GM12872 (cell line): ENCODE measurements at regions not wholly inside any gene's neighbourhood (a gene's known extent, or its start where the extent isn't known, plus 50 kb on each side); places are given as distances from the start of the nearest gene placed in this dataset.

Source experiments
- TF ChIP-seq, protein P1 (sequence below): IDR thresholded peaks from 3 replicates; pipeline ENCODE4 v1.5.1; 2011; ENCODE audit warnings: low read depth, mild to moderate bottlenecking, low read length, moderate library complexity; ENCODE audit not compliant: insufficient read depth

DNA sequence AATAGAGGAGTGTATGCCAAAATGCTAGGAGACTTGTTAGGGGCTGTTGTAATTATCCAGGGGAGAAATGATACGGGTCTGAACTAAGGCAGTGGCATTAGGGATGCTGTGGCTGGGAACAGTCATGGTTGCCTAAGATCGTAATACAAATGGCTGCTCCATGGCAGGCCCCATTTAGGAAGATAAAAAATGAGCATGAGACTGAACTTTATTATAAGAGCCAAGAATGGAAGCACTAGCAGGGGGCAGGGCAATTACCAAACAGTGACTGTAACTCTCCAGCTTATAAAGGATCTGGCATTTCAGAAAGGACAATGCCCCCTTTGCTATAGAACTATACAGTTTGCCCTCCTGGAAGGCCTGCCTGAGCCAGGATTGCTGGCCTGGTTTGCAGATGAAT lies 503.3 kb upstream of the CDH5 start:
- TF ChIP-seq, protein P1, sequence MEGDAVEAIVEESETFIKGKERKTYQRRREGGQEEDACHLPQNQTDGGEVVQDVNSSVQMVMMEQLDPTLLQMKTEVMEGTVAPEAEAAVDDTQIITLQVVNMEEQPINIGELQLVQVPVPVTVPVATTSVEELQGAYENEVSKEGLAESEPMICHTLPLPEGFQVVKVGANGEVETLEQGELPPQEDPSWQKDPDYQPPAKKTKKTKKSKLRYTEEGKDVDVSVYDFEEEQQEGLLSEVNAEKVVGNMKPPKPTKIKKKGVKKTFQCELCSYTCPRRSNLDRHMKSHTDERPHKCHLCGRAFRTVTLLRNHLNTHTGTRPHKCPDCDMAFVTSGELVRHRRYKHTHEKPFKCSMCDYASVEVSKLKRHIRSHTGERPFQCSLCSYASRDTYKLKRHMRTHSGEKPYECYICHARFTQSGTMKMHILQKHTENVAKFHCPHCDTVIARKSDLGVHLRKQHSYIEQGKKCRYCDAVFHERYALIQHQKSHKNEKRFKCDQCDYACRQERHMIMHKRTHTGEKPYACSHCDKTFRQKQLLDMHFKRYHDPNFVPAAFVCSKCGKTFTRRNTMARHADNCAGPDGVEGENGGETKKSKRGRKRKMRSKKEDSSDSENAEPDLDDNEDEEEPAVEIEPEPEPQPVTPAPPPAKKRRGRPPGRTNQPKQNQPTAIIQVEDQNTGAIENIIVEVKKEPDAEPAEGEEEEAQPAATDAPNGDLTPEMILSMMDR: no peak

DNA sequence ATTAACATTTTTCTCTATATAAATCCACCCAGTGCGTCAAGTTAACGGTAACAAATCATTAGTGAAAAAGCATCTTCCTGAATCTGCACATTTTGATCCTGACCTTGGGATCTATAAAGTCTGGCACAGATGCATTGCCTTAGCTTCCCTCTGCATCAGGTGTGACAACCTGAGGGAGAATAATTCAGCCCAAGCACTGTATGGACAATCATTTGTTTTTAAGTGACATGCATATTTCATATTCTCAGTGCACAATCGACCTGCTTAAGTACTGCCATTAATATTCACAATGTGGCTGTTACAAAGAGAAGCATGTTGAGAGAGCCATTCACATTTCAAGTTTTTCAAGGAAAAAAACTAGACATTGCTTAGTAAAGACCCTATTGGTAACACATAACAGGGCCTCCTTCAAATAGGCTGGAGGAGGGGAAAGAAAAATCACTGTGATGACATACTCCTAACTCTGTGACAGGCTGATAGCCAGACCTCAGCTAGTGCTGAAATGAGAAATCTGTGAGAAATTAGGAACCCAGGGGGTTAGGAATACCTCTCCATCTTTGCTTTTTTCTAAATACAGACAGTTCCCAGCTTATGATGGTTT lies 505.3 kb upstream of the CDH5 start:
- TF ChIP-seq, protein P1: no peak

DNA sequence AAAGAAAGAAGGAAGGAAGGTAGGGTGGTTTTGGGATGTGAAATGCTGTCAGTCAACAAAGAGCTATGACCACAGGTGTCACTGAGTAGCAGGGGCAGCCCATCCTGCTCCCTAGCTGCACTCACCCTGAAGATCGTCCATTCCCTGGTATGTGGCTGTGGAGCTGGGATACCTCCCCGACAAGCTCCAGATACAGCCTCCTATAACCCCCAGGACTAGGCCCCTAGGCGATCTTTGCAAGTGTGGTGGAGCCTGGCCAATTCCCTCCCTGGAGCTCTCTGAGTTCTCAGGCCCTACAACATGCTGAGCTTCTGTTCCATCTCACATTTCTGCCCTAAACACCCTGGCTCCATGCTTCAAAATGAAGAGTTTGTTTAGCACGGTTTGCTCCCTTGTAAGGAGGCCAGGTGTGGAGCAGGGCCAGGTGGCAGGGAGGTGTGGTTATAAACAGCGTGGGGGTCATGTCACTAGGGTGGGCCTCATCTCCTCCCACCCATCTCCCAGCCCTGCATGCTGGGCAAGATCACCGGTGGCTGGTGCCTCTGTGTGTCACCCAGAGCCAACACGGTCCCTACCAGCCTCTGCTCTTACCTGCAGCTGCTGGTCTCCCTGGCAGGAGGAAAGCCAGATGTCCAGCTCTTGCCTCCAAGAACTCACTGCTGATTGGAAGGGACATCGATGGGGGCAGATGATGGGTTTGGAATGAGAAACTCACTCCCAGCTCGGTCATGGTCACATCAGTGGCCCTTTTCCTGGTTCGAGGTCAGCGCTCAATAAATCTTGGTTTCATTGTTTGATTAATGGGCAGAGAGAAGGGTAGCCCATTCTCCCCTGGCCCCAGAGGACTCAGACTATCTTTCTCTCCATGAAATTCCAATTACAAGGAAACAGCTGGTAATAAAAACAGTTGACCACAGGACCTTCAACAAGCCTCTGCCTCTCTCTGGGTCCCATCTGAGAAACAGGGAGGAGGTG lies 511.0 kb upstream of the CDH5 start:
- TF ChIP-seq, protein P1: no peak

DNA sequence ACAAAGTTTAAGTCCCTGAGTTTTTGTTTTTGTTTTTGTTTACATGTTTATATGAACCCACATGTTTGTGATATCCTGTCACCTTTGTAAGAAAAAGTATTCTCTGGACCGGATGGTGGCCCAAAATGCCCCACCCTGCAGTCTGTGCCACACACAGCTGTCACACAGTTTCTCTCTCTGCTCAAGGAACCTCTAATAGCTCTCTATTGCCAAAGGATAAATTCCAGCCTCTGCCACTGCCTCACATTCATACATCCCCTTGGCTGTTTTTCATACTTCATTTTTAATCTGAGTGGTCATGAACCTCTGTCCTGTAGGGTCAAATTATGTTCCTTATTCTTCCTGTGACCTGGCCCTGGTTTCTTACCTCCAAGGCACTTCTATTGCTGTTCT lies 520.3 kb upstream of the CDH5 start:
- TF ChIP-seq, protein P1: no peak

DNA sequence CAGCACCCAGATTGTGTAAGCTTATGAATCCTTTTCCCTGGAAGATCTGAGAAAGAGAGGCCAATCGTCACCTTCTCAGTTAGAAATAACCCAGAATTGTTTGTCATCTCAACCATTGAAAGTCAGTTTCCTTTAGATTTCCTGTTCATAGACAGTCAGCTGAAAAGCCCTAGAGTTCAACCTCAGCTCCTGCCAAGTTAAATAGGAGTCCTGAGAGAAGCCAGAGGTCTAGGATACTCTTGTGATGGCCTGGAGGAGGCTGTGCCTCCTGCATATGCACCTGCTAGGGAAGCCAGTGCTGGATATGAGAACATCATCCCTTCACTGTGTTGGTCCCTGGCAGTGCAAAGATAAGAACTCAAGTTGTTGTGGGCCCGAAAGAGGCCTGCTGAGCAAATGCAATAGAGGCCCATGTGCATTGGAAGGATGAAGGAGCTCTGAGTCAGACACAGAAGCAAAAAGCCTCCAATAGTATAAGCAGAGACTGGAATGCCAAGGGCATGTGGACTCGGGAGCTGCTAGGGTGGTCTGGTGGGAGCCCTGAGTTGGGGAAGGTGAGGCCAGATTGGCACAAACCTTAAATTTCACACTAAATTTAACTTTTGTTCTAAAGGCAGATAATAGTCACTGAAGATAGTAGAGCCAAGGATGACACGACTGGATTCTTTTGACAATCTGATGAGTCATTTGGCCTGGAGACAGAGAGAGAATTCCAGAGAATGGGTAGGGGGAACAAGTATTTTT lies 520.9 kb upstream of the CDH5 start:
- TF ChIP-seq, protein P1: no peak

DNA sequence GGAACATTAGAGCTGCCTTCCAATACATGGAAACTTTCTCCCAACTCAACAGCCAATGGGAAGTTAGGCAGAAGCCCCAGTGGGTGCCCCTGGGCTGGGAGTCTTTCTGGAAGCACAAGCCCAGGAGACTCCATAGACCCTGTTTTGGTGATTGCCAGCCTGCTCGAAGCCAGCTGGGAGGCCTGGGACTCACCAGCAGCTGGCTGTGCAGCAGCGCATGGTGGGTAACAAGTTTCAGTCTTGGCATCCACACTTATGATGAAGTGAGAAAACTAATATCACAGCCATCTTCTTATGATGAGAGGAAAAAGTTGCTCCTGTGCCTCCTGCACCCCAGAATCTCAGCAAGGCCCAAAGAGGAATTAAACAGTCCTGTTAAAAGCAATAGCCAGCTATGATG lies 522.5 kb upstream of the CDH5 start:
- TF ChIP-seq, protein P1: no peak

DNA sequence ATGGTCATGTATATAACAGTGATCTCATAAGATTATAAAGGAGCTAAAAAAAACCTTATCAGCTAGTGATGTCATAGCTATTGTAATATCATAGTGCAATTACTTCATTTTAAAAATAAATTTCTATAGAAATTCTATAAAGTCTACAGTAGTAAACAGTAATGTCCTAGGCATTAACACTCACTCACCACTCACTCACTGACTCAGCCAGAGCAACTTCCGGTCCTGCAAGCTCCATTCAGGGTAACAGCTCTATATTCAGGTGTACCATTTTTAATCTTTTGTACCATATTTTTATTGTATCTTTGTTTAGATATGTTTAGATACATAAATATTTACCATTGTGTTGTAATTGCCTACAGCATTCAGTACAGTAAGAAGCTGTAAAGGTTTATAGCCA lies 524.4 kb upstream of the CDH5 start:
- TF ChIP-seq, protein P1: no peak
